Skeletal muscle cell (primary cell): ENCODE measurements at regions not wholly inside any gene's neighbourhood (a gene's known extent, or its start where the extent isn't known, plus 50 kb on each side); places are given as distances from the start of the nearest gene placed in this dataset.
A peak's percentile ranks its signal among the peaks of the same experiment; 100 is the strongest.

Source experiments
- DNase-seq: peaks from one replicate; pipeline ENCODE4 v3.0.0-alpha.2; 2010; ENCODE audit warnings: low read depth
- H3K4me3 ChIP-seq: 2 replicates; pipeline ENCODE4 v1.5.1; 2011; ENCODE audit warnings: low read depth, mild to moderate bottlenecking, control low read depth, low read length, moderate library complexity

GRCh38 chr1:181405584-181405983 lies 77.7 kb upstream of the CACNA1E start:
- H3K4me3 ChIP-seq = no peak overlapping the region
- DNase-seq = no peak

- DNase-seq = no peak
- H3K4me3 ChIP-seq = no peak overlapping the region
Observed at GRCh38 chr1:181406989-181407388, 76.3 kb upstream of the CACNA1E start.

GRCh38 chr1:181409981-181410380 lies 73.3 kb upstream of the CACNA1E start:
- DNase-seq = no peak
- no peak overlapping the region for H3K4me3 ChIP-seq

GRCh38 chr1:181412746-181413145 lies 70.6 kb upstream of the CACNA1E start:
- no peak overlapping the region for H3K4me3 ChIP-seq
- no peak for DNase-seq

- H3K4me3 ChIP-seq = no peak overlapping the region
- no peak for DNase-seq
Observed at GRCh38 chr1:181413195-181413815, 70.0 kb upstream of the CACNA1E start.

GRCh38 chr1:181413836-181414235 lies 69.5 kb upstream of the CACNA1E start:
- no peak for DNase-seq
- no peak overlapping the region for H3K4me3 ChIP-seq

- no peak for DNase-seq
Observed at GRCh38 chr1:181416268-181416860, 67.0 kb upstream of the CACNA1E start.

GRCh38 chr1:181417915-181418314 lies 65.4 kb upstream of the CACNA1E start:
- H3K4me3 ChIP-seq = no peak overlapping the region
- no peak for DNase-seq

More at GRCh38 chr1:181416268-181416860, 67.0 kb upstream of the CACNA1E start:
- H3K4me3 ChIP-seq = no peak overlapping the region

- H3K4me3 ChIP-seq = no peak overlapping the region
- DNase-seq = no peak
Observed at GRCh38 chr1:181423301-181423918, 59.9 kb upstream of the CACNA1E start.

- peak; percentile 9 for DNase-seq
- no peak overlapping the region for H3K4me3 ChIP-seq
Observed at GRCh38 chr1:181424786-181425403, 58.4 kb upstream of the CACNA1E start.

- DNase-seq = no peak
- no peak overlapping the region for H3K4me3 ChIP-seq
Observed at GRCh38 chr1:181425566-181425965, 57.8 kb upstream of the CACNA1E start.

GRCh38 chr1:181429462-181429861 lies 53.9 kb upstream of the CACNA1E start:
- DNase-seq = no peak
- H3K4me3 ChIP-seq = no peak overlapping the region

GRCh38 chr1:181430015-181430885 lies 53.1 kb upstream of the CACNA1E start:
- H3K4me3 ChIP-seq = no peak overlapping the region
- no peak for DNase-seq
